ENCODE measurements at regions not wholly inside any gene's neighbourhood (a gene's known extent, or its start where the extent isn't known, plus 50 kb on each side); places are given as distances from the start of the nearest gene placed in this dataset.
"Not testable (repeated sequence)": the region's sequence is repeated elsewhere in the genome, so short reads cannot be mapped to it uniquely, and the experiment has no call there.

- no peak for DNase-seq
- H3K9me3 ChIP-seq = no peaks in the 10 kb centered on the region
Measured at GRCh38 chr1:221988829-221989228, 246.9 kb upstream of the DUSP10 start.

DNA sequence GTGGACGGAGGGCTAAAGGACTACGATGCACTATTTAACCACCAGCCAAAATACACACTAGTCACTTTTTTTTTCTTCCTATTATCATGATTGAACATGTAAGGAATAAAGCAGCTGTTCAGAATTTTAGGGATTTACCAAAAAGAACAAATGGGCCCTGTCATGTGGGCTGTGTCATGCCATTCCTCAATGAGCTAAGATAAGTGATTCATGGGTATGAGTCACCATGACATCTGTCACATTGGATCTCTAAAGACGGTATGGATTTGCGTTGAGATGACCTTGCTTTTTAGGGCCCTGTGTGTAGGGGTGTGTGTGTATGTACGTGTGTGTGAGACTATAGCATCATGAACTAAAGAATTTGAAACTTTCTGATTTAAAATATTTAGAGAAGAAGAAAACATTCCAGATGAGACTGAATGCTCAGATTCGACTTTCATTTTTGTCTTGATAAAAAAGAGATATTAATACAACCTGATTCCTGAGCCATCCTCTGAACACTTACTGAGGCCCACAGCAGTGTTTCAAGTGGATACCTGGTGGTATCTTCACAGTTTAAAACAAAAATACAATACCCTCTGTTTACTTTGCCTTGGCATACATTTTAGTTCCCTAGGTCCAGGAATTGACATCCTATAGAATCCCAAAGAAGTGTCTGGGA, 246.1 kb upstream of the DUSP10 start:
- WGBS, 2 donors = 73 to 80% methylated on average over 6 of the region's 6 CpGs
- Histone ChIP-seq H3K27me3 (no peaks in the 10 kb centered on the region), H3K27ac (no peak overlapping the region), H3K9me3 (no peaks in the 10 kb centered on the region), H3K4me3 (no peak overlapping the region), H3K4me1 (peaks cover 0 to 3% (median 0%) of the 10 kb centered on the region in 4 donors), H3K36me3 (no peaks in the 10 kb centered on the region)
- DNase-seq = no peak
- peak in 1 of 2 donors; percentile 40 for ATAC-seq (ENCODE audit: low FRiP score in 2 of 2)
- TF ChIP-seq EP300 (IDR thresholded peaks at IDR 0.05) = no peak
- no peak for TF ChIP-seq CTCF (IDR thresholded peaks at IDR 0.05)
- no peak for TF ChIP-seq POLR2AphosphoS5 (IDR thresholded peaks at IDR 0.05)
- TF ChIP-seq POLR2A (IDR thresholded peaks at IDR 0.05) = no peak

More at GRCh38 chr1:221988829-221989228, 246.9 kb upstream of the DUSP10 start:
- no peaks in the 10 kb centered on the region for H3K36me3 ChIP-seq
- H3K27me3 ChIP-seq = no peaks in the 10 kb centered on the region
- peaks cover 0 to 3% (median 0%) of the 10 kb centered on the region in 4 donors for H3K4me1 ChIP-seq
- no peak overlapping the region for H3K27ac ChIP-seq
- no peak for TF ChIP-seq EP300 (IDR thresholded peaks at IDR 0.05)
- no peak for TF ChIP-seq POLR2AphosphoS5 (IDR thresholded peaks at IDR 0.05)
- TF ChIP-seq POLR2A (IDR thresholded peaks at IDR 0.05) = no peak
- TF ChIP-seq CTCF (IDR thresholded peaks at IDR 0.05) = no peak
- no peak for ATAC-seq (ENCODE audit: low FRiP score in 2 of 2)
- no peak overlapping the region for H3K4me3 ChIP-seq

GRCh38 chr1:221983444-221983843, 241.6 kb upstream of the DUSP10 start:
- no peak for ATAC-seq (ENCODE audit: low FRiP score in 2 of 2)
- Histone ChIP-seq H3K4me1 (no peaks in the 10 kb centered on the region), H3K27me3 (no peaks in the 10 kb centered on the region), H3K4me3 (no peak overlapping the region), H3K36me3 (no peaks in the 10 kb centered on the region), H3K27ac (no peak overlapping the region), H3K9me3 (no peaks in the 10 kb centered on the region)
- TF ChIP-seq POLR2A (IDR thresholded peaks at IDR 0.05) = no peak
- no peak for TF ChIP-seq POLR2AphosphoS5 (IDR thresholded peaks at IDR 0.05)
- DNase-seq = no peak
- 86 to 94% methylated on average over 1 of the region's 1 CpG for WGBS, 2 donors

- no peaks in the 10 kb centered on the region for H3K4me1 ChIP-seq
- 93 to 94% methylated on average over 1 of the region's 1 CpG for WGBS, 2 donors
- no peaks in the 10 kb centered on the region for H3K36me3 ChIP-seq
- no peak overlapping the region for H3K27ac ChIP-seq
- TF ChIP-seq CTCF (IDR thresholded peaks at IDR 0.05) (no peak), EP300 (IDR thresholded peaks at IDR 0.05) (no peak), POLR2A (IDR thresholded peaks at IDR 0.05) (no peak), POLR2AphosphoS5 (IDR thresholded peaks at IDR 0.05) (no peak)
- DNase-seq (no peak), ATAC-seq (ENCODE audit: low FRiP score in 2 of 2) (no peak)
- H3K27me3 ChIP-seq = no peaks in the 10 kb centered on the region
- H3K4me3 ChIP-seq = no peak overlapping the region
- H3K9me3 ChIP-seq = no peaks in the 10 kb centered on the region
Measured at GRCh38 chr1:221981461-221981860, 239.6 kb upstream of the DUSP10 start.

DNA sequence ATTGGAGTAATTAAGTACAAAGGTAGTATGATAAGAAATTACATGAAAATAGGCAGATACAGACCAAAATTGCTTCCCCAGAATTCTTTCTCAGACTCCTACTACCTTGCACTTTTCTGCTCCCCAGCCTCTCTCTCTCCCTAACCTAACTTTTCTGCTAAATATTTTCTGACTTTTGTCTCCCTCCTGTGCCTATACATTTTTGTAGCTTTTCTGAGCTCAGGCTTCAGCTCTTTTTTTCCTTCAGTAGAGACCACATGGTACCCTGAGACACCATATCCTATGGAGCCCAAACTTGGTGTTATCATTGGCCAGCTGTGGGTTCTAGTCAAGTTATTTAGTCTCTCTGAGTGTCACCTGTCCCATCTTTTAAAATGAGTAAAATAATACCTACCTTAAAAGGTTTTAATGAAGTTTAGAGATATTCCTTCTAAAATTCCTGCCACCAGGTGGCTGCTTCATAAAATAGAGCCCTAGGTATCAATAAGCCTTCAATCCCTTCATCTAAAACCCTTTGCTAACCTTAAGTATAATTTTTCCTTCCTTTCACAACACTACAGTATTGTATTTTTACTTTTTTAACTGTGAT, 237.6 kb upstream of the DUSP10 start:
- no peaks in the 10 kb centered on the region for H3K4me1 ChIP-seq
- no peak for TF ChIP-seq POLR2A (IDR thresholded peaks at IDR 0.05)
- peak in 1 of 6 experiments; percentile 13 for TF ChIP-seq CTCF (IDR thresholded peaks at IDR 0.05)
- no peak for ATAC-seq (ENCODE audit: low FRiP score in 2 of 2)
- no peak overlapping the region for H3K27ac ChIP-seq
- no peaks in the 10 kb centered on the region for H3K36me3 ChIP-seq
- H3K4me3 ChIP-seq = no peak overlapping the region
- no peak for DNase-seq
- no peaks in the 10 kb centered on the region for H3K27me3 ChIP-seq
- H3K9me3 ChIP-seq = no peaks in the 10 kb centered on the region

GRCh38 chr1:221978631-221979334, 236.9 kb upstream of the DUSP10 start:
- H3K4me3 ChIP-seq; H3K4me1 ChIP-seq; DNase-seq; H3K9me3 ChIP-seq; H3K36me3 ChIP-seq; H3K27ac ChIP-seq; ATAC-seq (ENCODE audit: low FRiP score in 2 of 2); H3K27me3 ChIP-seq: not testable (repeated sequence)
- 80 to 97% methylated on average over 9 of the region's 9 CpGs for WGBS, 2 donors

DNA sequence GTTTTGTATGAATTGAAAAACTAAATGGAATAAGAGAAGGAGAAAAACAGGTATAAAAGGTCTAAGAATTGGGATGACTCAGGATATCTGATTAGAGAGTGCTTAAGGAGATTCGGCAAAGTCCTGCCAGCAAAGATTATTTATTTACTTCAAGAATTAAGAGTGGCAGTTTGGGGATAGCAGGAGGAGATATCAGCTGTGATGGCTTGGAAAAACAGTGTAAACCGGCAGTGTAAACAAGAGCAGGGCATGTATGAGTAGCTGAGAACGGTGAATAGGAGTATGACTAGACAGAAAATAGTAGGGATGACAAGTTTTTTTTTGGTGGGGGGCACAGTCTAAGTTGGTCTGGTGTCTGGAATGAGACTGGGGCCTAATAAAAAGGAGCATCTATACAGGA, 231.9 kb upstream of the DUSP10 start:
- H3K27me3 ChIP-seq; DNase-seq; H3K4me3 ChIP-seq; H3K36me3 ChIP-seq; H3K9me3 ChIP-seq; ATAC-seq (ENCODE audit: low FRiP score in 2 of 2); H3K27ac ChIP-seq: not testable (repeated sequence)
- peaks cover 0 to 10% (median 3%) of the 10 kb centered on the region in 4 donors for H3K4me1 ChIP-seq
- WGBS, 2 donors = 53 to 64% methylated on average over 3 of the region's 3 CpGs
